Loucy (cell line): ENCODE measurements at regions not wholly inside any gene's neighbourhood (a gene's known extent, or its start where the extent isn't known, plus 50 kb on each side); places are given as distances from the start of the nearest gene placed in this dataset.

ENCODE experiments used
- H2AFZ ChIP-seq: fragments of 200-600 bp; sonication (generic); 2 replicates; pipeline ENCODE4 v1.6.0; 2016; ENCODE audit warnings: antibody characterized with exemption, mild to moderate bottlenecking, low read length, moderate library complexity
- H3F3A ChIP-seq: fragments of 200-600 bp; 2 replicates; pipeline ENCODE4 v1.6.0; 2016; ENCODE audit warnings: antibody characterized with exemption, low read depth, mild to moderate bottlenecking
- H3K27me3 ChIP-seq: fragments of 200-600 bp; sonication (generic); 2 replicates; pipeline ENCODE4 v1.6.1; 2014; ENCODE audit warnings: low read length, mild to moderate bottlenecking; ENCODE audit not compliant: insufficient read depth, poor library complexity, severe bottlenecking
- H3K36me3 ChIP-seq: fragments of 200-600 bp; sonication (generic); 2 replicates; pipeline ENCODE4 v1.6.1; 2016; ENCODE audit warnings: low read length; ENCODE audit not compliant: insufficient read depth
- H3K4me1 ChIP-seq: fragments of 200-600 bp; sonication (generic); 2 replicates; pipeline ENCODE4 v1.5.1; 2014; ENCODE audit warnings: low read length, mild to moderate bottlenecking; ENCODE audit not compliant: insufficient read depth, poor library complexity, severe bottlenecking
- H3K4me2 ChIP-seq: fragments of 200-600 bp; sonication (generic); 2 replicates; pipeline ENCODE4 v1.6.0; 2014; ENCODE audit warnings: antibody characterized with exemption, low read length, low read depth, mild to moderate bottlenecking; ENCODE audit not compliant: poor library complexity, severe bottlenecking
- H3K4me3 ChIP-seq: fragments of 200-600 bp; sonication (generic); 2 replicates; pipeline ENCODE4 v1.5.1; 2014; ENCODE audit warnings: low read length, mild to moderate bottlenecking, mixed read lengths; ENCODE audit not compliant: poor library complexity, severe bottlenecking
- H3K79me2 ChIP-seq: fragments of 200-600 bp; sonication (generic); 2 replicates; pipeline ENCODE4 v1.6.1; 2014; ENCODE audit warnings: low read length; ENCODE audit not compliant: insufficient read depth
- H3K9ac ChIP-seq: fragments of 200-600 bp; sonication (generic); 2 replicates; pipeline ENCODE4 v1.6.0; 2014; ENCODE audit warnings: mild to moderate bottlenecking, low read depth, low read length, moderate library complexity; ENCODE audit not compliant: poor library complexity, severe bottlenecking
- H3K9me2 ChIP-seq: fragments of 200-600 bp; sonication (generic); replicated peaks from 2 replicates; pipeline ENCODE4 v1.6.1; 2016; ENCODE audit warnings: low read depth, low read length, mixed read lengths
- H3K9me3 ChIP-seq: fragments of 200-600 bp; sonication (generic); 2 replicates; pipeline ENCODE4 v1.6.1; 2014; ENCODE audit warnings: mild to moderate bottlenecking, antibody characterized with exemption, low read length, low read depth; ENCODE audit not compliant: insufficient read depth
- H4K20me1 ChIP-seq: fragments of 200-600 bp; sonication (generic); 2 replicates; pipeline ENCODE4 v1.6.0; 2014; ENCODE audit warnings: antibody characterized with exemption, low read length, mild to moderate bottlenecking; ENCODE audit not compliant: insufficient read depth, poor library complexity, severe bottlenecking
- CTCF ChIP-seq: fragments of 200-600 bp; sonication (generic); conservative IDR thresholded peaks from 2 replicates; pipeline ENCODE4 v1.5.1; 2014; ENCODE audit warnings: mild to moderate bottlenecking, antibody characterized with exemption, low read length
- EZH2phosphoT487 ChIP-seq: fragments of 200-600 bp; IDR thresholded peaks from 2 replicates; pipeline ENCODE4 v1.6.1; 2018; ENCODE audit warnings: antibody characterized with exemption, mild to moderate bottlenecking, moderate library complexity, borderline replicate concordance

GRCh38 chr14:66242001-66242400 lies 244.2 kb upstream of the CCDC196 start:
- Histone ChIP-seq H3K27me3 (no peaks in the 10 kb centered on the region), H3K9ac (no peak overlapping the region), H3K9me3 (no peaks in the 10 kb centered on the region), H3F3A (no peaks in the 10 kb centered on the region), H3K4me2 (no peak overlapping the region), H3K4me1 (no peaks in the 10 kb centered on the region), H3K9me2 (no peaks in the 10 kb centered on the region), H3K79me2 (no peaks in the 10 kb centered on the region), H2AFZ (no peak overlapping the region), H4K20me1 (no peaks in the 10 kb centered on the region), H3K36me3 (no peaks in the 10 kb centered on the region), H3K4me3 (no peak overlapping the region)
- TF ChIP-seq EZH2phosphoT487 = no peak
- no peak for TF ChIP-seq CTCF

GRCh38 chr14:66244834-66245233 lies 241.3 kb upstream of the CCDC196 start:
- no peaks in the 10 kb centered on the region for H3K36me3 ChIP-seq
- H3K79me2 ChIP-seq = no peaks in the 10 kb centered on the region
- no peaks in the 10 kb centered on the region for H3K9me3 ChIP-seq
- no peaks in the 10 kb centered on the region for H3F3A ChIP-seq
- H3K4me3 ChIP-seq = no peak overlapping the region
- no peaks in the 10 kb centered on the region for H3K9me2 ChIP-seq
- no peaks in the 10 kb centered on the region for H4K20me1 ChIP-seq
- no peaks in the 10 kb centered on the region for H3K27me3 ChIP-seq
- no peaks in the 10 kb centered on the region for H3K4me1 ChIP-seq
- H3K9ac ChIP-seq = no peak overlapping the region
- H2AFZ ChIP-seq = no peak overlapping the region
- no peak for TF ChIP-seq EZH2phosphoT487
- TF ChIP-seq CTCF = no peak
- H3K4me2 ChIP-seq = no peak overlapping the region

- TF ChIP-seq CTCF (no peak), EZH2phosphoT487 (no peak)
- no peaks in the 10 kb centered on the region for H3K36me3 ChIP-seq
- H2AFZ ChIP-seq = no peak overlapping the region
- H3K4me2 ChIP-seq = no peak overlapping the region
- no peaks in the 10 kb centered on the region for H3K27me3 ChIP-seq
- no peaks in the 10 kb centered on the region for H3K79me2 ChIP-seq
- no peaks in the 10 kb centered on the region for H3K4me1 ChIP-seq
- H3F3A ChIP-seq = no peaks in the 10 kb centered on the region
- H3K4me3 ChIP-seq = no peak overlapping the region
- no peak overlapping the region for H3K9ac ChIP-seq
- no peaks in the 10 kb centered on the region for H4K20me1 ChIP-seq
- no peaks in the 10 kb centered on the region for H3K9me3 ChIP-seq
- no peaks in the 10 kb centered on the region for H3K9me2 ChIP-seq
These were observed 238.4 kb upstream of the CCDC196 start for GRCh38 chr14:66247662-66248193.
